Ramos (cell line): ENCODE measurements at regions not wholly inside any gene's neighbourhood (a gene's known extent, or its start where the extent isn't known, plus 50 kb on each side); places are given as distances from the start of the nearest gene placed in this dataset.

ENCODE experiments used
- in situ Hi-C: fragments of 300-500 bp; cut with MboI; formaldehyde crosslinking; loops from one replicate; pipeline ENCODE4 v1.14.3; 2022; ENCODE audit warnings: low sequenced_read_pairs; ENCODE audit not compliant: unreplicated experiment

- in situ Hi-C loops, result no loop called here
Measured at GRCh38 chr7:26485367-26485934, 193.8 kb downstream of the SNX10 start.

- in situ Hi-C loops, result no loop called here
Measured at GRCh38 chr7:26486153-26486552, 194.5 kb downstream of the SNX10 start.

GRCh38 chr7:26487780-26488515 lies 196.3 kb downstream of the SNX10 start:
- in situ Hi-C loops, result no loop called here

GRCh38 chr7:26489391-26489790 lies 197.7 kb downstream of the SNX10 start:
- in situ Hi-C loops, result no loop called here

- in situ Hi-C loops, result no loop called here
Measured at GRCh38 chr7:26489906-26490639, 198.4 kb downstream of the SNX10 start.

- in situ Hi-C loops, result no loop called here
Measured at GRCh38 chr7:26490640-26491624, 199.3 kb downstream of the SNX10 start.

GRCh38 chr7:26492816-26493215 lies 201.2 kb downstream of the SNX10 start:
- in situ Hi-C loops, result no loop called here

- in situ Hi-C loops, result no loop called here
Measured at GRCh38 chr7:26493737-26494428, 202.2 kb downstream of the SNX10 start.

- in situ Hi-C loops, result no loop called here
Measured at GRCh38 chr7:26495569-26495968, 203.9 kb downstream of the SNX10 start.

GRCh38 chr7:26497801-26498596 lies 206.3 kb downstream of the SNX10 start:
- in situ Hi-C loops, result no loop called here

GRCh38 chr7:26499315-26499897 lies 207.7 kb downstream of the SNX10 start:
- in situ Hi-C loops, result no loop called here

- in situ Hi-C loops, result loop anchor here (10.0 to 25.0 kb wide), 3 partner anchors 114 to 606 kb away; no protein-coding TSS in a partner anchor
Measured at GRCh38 chr7:26500749-26501352, 209.2 kb downstream of the SNX10 start.

- in situ Hi-C loops, result loop anchor here (10.0 to 25.0 kb wide), 3 partner anchors 117 to 610 kb away; no protein-coding TSS in a partner anchor
Measured at GRCh38 chr7:26504411-26505120, 212.9 kb downstream of the SNX10 start.

GRCh38 chr7:26506196-26506595 lies 214.5 kb downstream of the SNX10 start:
- in situ Hi-C loops, result loop anchor here (10.0 to 25.0 kb wide), 3 partner anchors 119 to 611 kb away; no protein-coding TSS in a partner anchor

- in situ Hi-C loops, result loop anchor here (10.0 to 25.0 kb wide), 3 partner anchors 120 to 613 kb away; no protein-coding TSS in a partner anchor
Measured at GRCh38 chr7:26507108-26507987, 215.7 kb downstream of the SNX10 start.

GRCh38 chr7:26508481-26508880 lies 216.8 kb downstream of the SNX10 start:
- in situ Hi-C loops, result loop anchor here (10.0 to 25.0 kb wide), 3 partner anchors 121 to 614 kb away; no protein-coding TSS in a partner anchor
